Gastrocnemius medialis (tissue), 4 donors: ENCODE measurements at regions not wholly inside any gene's neighbourhood (a gene's known extent, or its start where the extent isn't known, plus 50 kb on each side); places are given as distances from the start of the nearest gene placed in this dataset.

ENCODE experiments used
- POLR2A ChIP-seq, 2 donors: fragments of 450-650 bp; IDR thresholded peaks; one replicate each; pipeline ENCODE4 v1.6.1; 2017; ENCODE audit warnings: antibody characterized with exemption in 2 of 2, mild to moderate bottlenecking in 2 of 2, moderate library complexity in 2 of 2
- TF ChIP-seq, protein P1 (sequence below), 5 experiments: fragments of 450-650 bp in 3 of 5; fragments of 200-600 bp in 2 of 5; sonication (generic) in 2 of 5; IDR thresholded peaks in 4 of 5; conservative IDR thresholded peaks in 1 of 5; 1 replicate in 4 of 5; 2 replicates in 1 of 5; pipeline ENCODE4 v1.5.1; 2016 to 2019; ENCODE audit warnings: antibody characterized with exemption in 5 of 5, mild to moderate bottlenecking in 3 of 5, moderate library complexity in 3 of 5

DNA sequence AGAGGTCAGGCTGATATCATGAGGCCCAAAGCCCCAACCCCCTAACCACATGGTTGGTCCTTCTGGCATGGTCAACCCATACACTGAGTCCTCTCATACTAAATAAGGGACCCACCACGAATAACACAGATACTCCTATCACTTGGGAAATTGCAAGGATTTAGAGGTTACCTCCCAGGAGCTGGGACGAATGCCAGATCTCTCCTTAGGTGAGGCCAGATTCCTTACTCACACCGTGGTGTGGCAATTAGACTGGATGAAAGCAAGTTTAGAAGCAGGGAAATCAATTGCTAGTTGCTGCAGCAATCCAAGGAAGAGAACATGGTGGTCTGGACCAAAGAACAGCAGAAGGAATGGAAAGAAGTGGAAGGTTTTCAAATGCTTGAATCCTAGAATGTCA, 60.1 kb downstream of the IER5 start:
- TF ChIP-seq, protein P1, sequence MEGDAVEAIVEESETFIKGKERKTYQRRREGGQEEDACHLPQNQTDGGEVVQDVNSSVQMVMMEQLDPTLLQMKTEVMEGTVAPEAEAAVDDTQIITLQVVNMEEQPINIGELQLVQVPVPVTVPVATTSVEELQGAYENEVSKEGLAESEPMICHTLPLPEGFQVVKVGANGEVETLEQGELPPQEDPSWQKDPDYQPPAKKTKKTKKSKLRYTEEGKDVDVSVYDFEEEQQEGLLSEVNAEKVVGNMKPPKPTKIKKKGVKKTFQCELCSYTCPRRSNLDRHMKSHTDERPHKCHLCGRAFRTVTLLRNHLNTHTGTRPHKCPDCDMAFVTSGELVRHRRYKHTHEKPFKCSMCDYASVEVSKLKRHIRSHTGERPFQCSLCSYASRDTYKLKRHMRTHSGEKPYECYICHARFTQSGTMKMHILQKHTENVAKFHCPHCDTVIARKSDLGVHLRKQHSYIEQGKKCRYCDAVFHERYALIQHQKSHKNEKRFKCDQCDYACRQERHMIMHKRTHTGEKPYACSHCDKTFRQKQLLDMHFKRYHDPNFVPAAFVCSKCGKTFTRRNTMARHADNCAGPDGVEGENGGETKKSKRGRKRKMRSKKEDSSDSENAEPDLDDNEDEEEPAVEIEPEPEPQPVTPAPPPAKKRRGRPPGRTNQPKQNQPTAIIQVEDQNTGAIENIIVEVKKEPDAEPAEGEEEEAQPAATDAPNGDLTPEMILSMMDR (IDR thresholded peaks at IDR 0.05 in 4 of 5, conservative IDR thresholded peaks at IDR 0.05 in 1 of 5) = no peak
- TF ChIP-seq POLR2A (IDR thresholded peaks at IDR 0.05) = no peak
